ENCODE measurements at regions not wholly inside any gene's neighbourhood (a gene's known extent, or its start where the extent isn't known, plus 50 kb on each side); places are given as distances from the start of the nearest gene placed in this dataset.

GRCh38 chr14:30340495-30340894, 218.5 kb upstream of the G2E3 start:
- no peak for DNase-seq
- intact Hi-C loops (cut with DNase I) = no loop called here
- Histone ChIP-seq H3K9me3 (no peaks in the 10 kb centered on the region), H3K4me3 (no peak overlapping the region), H3K4me1 (no peaks in the 10 kb centered on the region), H3K27ac (no peak overlapping the region), H3K27me3 (no peaks in the 10 kb centered on the region), H3K36me3 (no peaks in the 10 kb centered on the region)
- ATAC-seq = no peak
- TF ChIP-seq CTCF (IDR thresholded peaks at IDR 0.05) = no peak

GRCh38 chr14:30345511-30345910, 213.4 kb upstream of the G2E3 start:
- ATAC-seq (no peak), DNase-seq (no peak)
- Histone ChIP-seq H3K27me3 (no peaks in the 10 kb centered on the region), H3K36me3 (no peaks in the 10 kb centered on the region), H3K9me3 (no peaks in the 10 kb centered on the region), H3K4me3 (no peak overlapping the region), H3K4me1 (no peaks in the 10 kb centered on the region), H3K27ac (no peak overlapping the region)
- intact Hi-C loops (cut with DNase I) = no loop called here
- TF ChIP-seq CTCF (IDR thresholded peaks at IDR 0.05) = no peak

GRCh38 chr14:30348445-30348844, 210.5 kb upstream of the G2E3 start:
- no peaks in the 10 kb centered on the region for H3K36me3 ChIP-seq

GRCh38 chr14:30349520-30349919, 209.4 kb upstream of the G2E3 start:
- no peaks in the 10 kb centered on the region for H3K36me3 ChIP-seq
- intact Hi-C loops (cut with DNase I) = no loop called here
- DNase-seq = no peak
- no peak overlapping the region for H3K4me3 ChIP-seq
- H3K4me1 ChIP-seq = no peaks in the 10 kb centered on the region
- no peaks in the 10 kb centered on the region for H3K9me3 ChIP-seq
- no peak overlapping the region for H3K27ac ChIP-seq
- TF ChIP-seq CTCF (IDR thresholded peaks at IDR 0.05) = no peak
- no peak for ATAC-seq
- no peaks in the 10 kb centered on the region for H3K27me3 ChIP-seq

More at GRCh38 chr14:30348445-30348844, 210.5 kb upstream of the G2E3 start:
- intact Hi-C loops (cut with DNase I) = no loop called here
- no peaks in the 10 kb centered on the region for H3K27me3 ChIP-seq
- TF ChIP-seq CTCF (IDR thresholded peaks at IDR 0.05) = no peak
- ATAC-seq (no peak), DNase-seq (no peak)
- no peaks in the 10 kb centered on the region for H3K4me1 ChIP-seq
- H3K27ac ChIP-seq = no peak overlapping the region
- H3K4me3 ChIP-seq = no peak overlapping the region
- no peaks in the 10 kb centered on the region for H3K9me3 ChIP-seq

- TF ChIP-seq CTCF (IDR thresholded peaks at IDR 0.05) = no peak
- Histone ChIP-seq H3K9me3 (no peaks in the 10 kb centered on the region), H3K4me1 (no peaks in the 10 kb centered on the region)
These were observed 204.5 kb upstream of the G2E3 start for GRCh38 chr14:30354439-30354838.

GRCh38 chr14:30355431-30355913, 203.5 kb upstream of the G2E3 start:
- TF ChIP-seq CTCF (IDR thresholded peaks at IDR 0.05) = no peak
- intact Hi-C loops (cut with DNase I) = no loop called here
- no peak overlapping the region for H3K27ac ChIP-seq
- no peaks in the 10 kb centered on the region for H3K9me3 ChIP-seq
- H3K4me3 ChIP-seq = no peak overlapping the region
- no peaks in the 10 kb centered on the region for H3K27me3 ChIP-seq
- no peak for ATAC-seq
- DNase-seq = no peak
- H3K4me1 ChIP-seq = no peaks in the 10 kb centered on the region
- H3K36me3 ChIP-seq = no peaks in the 10 kb centered on the region

More at GRCh38 chr14:30354439-30354838, 204.5 kb upstream of the G2E3 start:
- Histone ChIP-seq H3K36me3 (no peaks in the 10 kb centered on the region), H3K4me3 (no peak overlapping the region), H3K27ac (no peak overlapping the region), H3K27me3 (no peaks in the 10 kb centered on the region)
- no peak for ATAC-seq
- intact Hi-C loops (cut with DNase I) = no loop called here
- DNase-seq = no peak
